Keratinocyte (primary cell): ENCODE measurements at regions not wholly inside any gene's neighbourhood (a gene's known extent, or its start where the extent isn't known, plus 50 kb on each side); places are given as distances from the start of the nearest gene placed in this dataset.

Experiments
- DNase-seq: peaks from one replicate; pipeline ENCODE4 v3.0.0-alpha.2; 2011; ENCODE audit warnings: low read depth, missing footprints, low spot score
- FAIRE-seq: peaks from 2 replicates; lab custom pipeline; 2011; peaks lifted over from hg19 to GRCh38; lab: Jason Lieb, UNC
- H2AFZ ChIP-seq: 2 replicates; pipeline ENCODE4 v1.6.0; 2012; ENCODE audit warnings: low read length, control low read depth, inconsistent platforms; ENCODE audit not compliant: control insufficient read depth
- H3K27ac ChIP-seq: 2 replicates; pipeline ENCODE4 v1.5.1; 2011; ENCODE audit warnings: low read length; ENCODE audit not compliant: control insufficient read depth, insufficient read depth
- H3K27me3 ChIP-seq: 3 replicates; pipeline ENCODE4 v1.6.0; 2011; ENCODE audit warnings: low read length; ENCODE audit not compliant: control insufficient read depth, insufficient read depth; ENCODE audit errors: extremely low read depth
- H3K36me3 ChIP-seq, 2 experiments: 2 replicates in 1 of 2; 3 replicates in 1 of 2; pipeline ENCODE4 v1.5.1; 2011; ENCODE audit warnings: low read length in 2 of 2, mild to moderate bottlenecking in 1 of 2; ENCODE audit not compliant: control insufficient read depth in 2 of 2, insufficient read depth in 2 of 2; ENCODE audit errors: extremely low read depth in 1 of 2
- H3K4me1 ChIP-seq: 3 replicates; pipeline ENCODE4 v1.5.1; 2011; ENCODE audit warnings: low read length; ENCODE audit not compliant: control insufficient read depth, insufficient read depth; ENCODE audit errors: extremely low read depth
- H3K4me2 ChIP-seq: 3 replicates; pipeline ENCODE4 v1.6.0; 2011; ENCODE audit warnings: low read depth, low read length; ENCODE audit not compliant: control insufficient read depth, insufficient read depth; ENCODE audit errors: extremely low read depth
- H3K4me3 ChIP-seq, 3 experiments: fragments of 200-600 bp in 1 of 3; sonication (generic) in 1 of 3; 2 replicates in 2 of 3; 3 replicates in 1 of 3; pipeline ENCODE4 v1.5.1; 2011 to 2016; ENCODE audit warnings: low read length in 3 of 3, mild to moderate bottlenecking in 3 of 3, control low read depth in 2 of 3, inconsistent platforms in 1 of 3, low read depth in 1 of 3, mixed read lengths in 1 of 3, mixed run types in 1 of 3, moderate library complexity in 1 of 3; ENCODE audit not compliant: control insufficient read depth in 2 of 3, insufficient read depth in 2 of 3; ENCODE audit errors: extremely low read depth in 1 of 3
- H3K79me2 ChIP-seq: 2 replicates; pipeline ENCODE4 v1.6.0; 2012; ENCODE audit warnings: low read length; ENCODE audit not compliant: control insufficient read depth, insufficient read depth
- H3K9ac ChIP-seq: 3 replicates; pipeline ENCODE4 v1.6.0; 2011; ENCODE audit warnings: low read length; ENCODE audit not compliant: control insufficient read depth, insufficient read depth; ENCODE audit errors: extremely low read depth
- H3K9me1 ChIP-seq: 3 replicates; pipeline ENCODE4 v1.6.0; 2011; ENCODE audit warnings: low read length; ENCODE audit not compliant: control insufficient read depth, insufficient read depth; ENCODE audit errors: extremely low read depth
- H3K9me3 ChIP-seq: 2 replicates; pipeline ENCODE4 v1.5.1; 2012; ENCODE audit warnings: low read depth, low read length; ENCODE audit not compliant: control insufficient read depth
- H4K20me1 ChIP-seq: 3 replicates; pipeline ENCODE4 v1.6.0; 2011; ENCODE audit warnings: low read length; ENCODE audit not compliant: control insufficient read depth, insufficient read depth; ENCODE audit errors: extremely low read depth
- CTCF ChIP-seq, 3 experiments: IDR thresholded peaks in 1 of 3; conservative IDR thresholded peaks in 1 of 3; optimal IDR thresholded peaks in 1 of 3; 2 replicates in 2 of 3; 3 replicates in 1 of 3; pipeline versions ENCODE3 to v1.5.1; 2011; ENCODE audit warnings: low read length in 3 of 3, mild to moderate bottlenecking in 3 of 3, moderate library complexity in 2 of 3, control low read depth in 1 of 3, inconsistent platforms in 1 of 3; ENCODE audit not compliant: insufficient read depth in 2 of 3; ENCODE audit errors: extremely low read depth in 1 of 3
- EZH2 ChIP-seq: IDR thresholded peaks from one replicate; pipeline ENCODE4 v1.6.1; 2012; ENCODE audit warnings: inconsistent platforms, mild to moderate bottlenecking, low read length, moderate library complexity
- dilution Hi-C: fragments of 300-500 bp; cut with MboI; formaldehyde crosslinking; loops from one replicate; pipeline ENCODE4 v1.7.0; 2020; ENCODE audit warnings: low sequenced_read_pairs; ENCODE audit not compliant: extremely low pct_ligation_motif_present

- Histone ChIP-seq H3K36me3 (no peaks in the 10 kb centered on the region), H3K9me3 (no peaks in the 10 kb centered on the region), H3K4me3 (no peak overlapping the region), H3K79me2 (no peaks in the 10 kb centered on the region), H3K9ac (no peak overlapping the region), H4K20me1 (no peaks in the 10 kb centered on the region), H3K4me2 (no peak overlapping the region), H3K9me1 (no peaks in the 10 kb centered on the region), H3K4me1 (no peaks in the 10 kb centered on the region), H3K27me3 (no peaks in the 10 kb centered on the region), H2AFZ (no peak overlapping the region), H3K27ac (no peak overlapping the region)
- FAIRE-seq, result no peak
- TF ChIP-seq CTCF (optimal IDR thresholded peaks at IDR 0.05 in 1 of 3, IDR thresholded peaks at IDR 0.05 in 1 of 3, conservative IDR thresholded peaks at IDR 0.05 in 1 of 3; ENCODE audit: extremely low read depth in 1 of 3, insufficient read depth in 2 of 3, low read length in 3 of 3) (no peak), EZH2 (no peak)
- DNase-seq, result no peak
- dilution Hi-C loops, result no loop called here
Observed at GRCh38 chr5:86442036-86442745, 175.6 kb upstream of the COX7C start.

- Histone ChIP-seq H4K20me1 (no peaks in the 10 kb centered on the region), H3K4me1 (no peaks in the 10 kb centered on the region), H3K4me2 (no peak overlapping the region), H3K9ac (no peak overlapping the region), H3K27ac (no peak overlapping the region), H2AFZ (no peak overlapping the region), H3K27me3 (no peaks in the 10 kb centered on the region), H3K9me1 (no peaks in the 10 kb centered on the region), H3K4me3 (no peak overlapping the region), H3K79me2 (no peaks in the 10 kb centered on the region), H3K36me3 (no peaks in the 10 kb centered on the region), H3K9me3 (no peaks in the 10 kb centered on the region)
- DNase-seq (no peak), FAIRE-seq (no peak)
- dilution Hi-C loops, result no loop called here
- TF ChIP-seq EZH2 (no peak), CTCF (optimal IDR thresholded peaks at IDR 0.05 in 1 of 3, IDR thresholded peaks at IDR 0.05 in 1 of 3, conservative IDR thresholded peaks at IDR 0.05 in 1 of 3; ENCODE audit: extremely low read depth in 1 of 3, insufficient read depth in 2 of 3, low read length in 3 of 3) (no peak)
Observed at GRCh38 chr5:86447362-86447761, 170.4 kb upstream of the COX7C start.
